Astrocyte (in vitro differentiated cells and primary cell): ENCODE measurements at regions not wholly inside any gene's neighbourhood (a gene's known extent, or its start where the extent isn't known, plus 50 kb on each side); places are given as distances from the start of the nearest gene placed in this dataset.

ENCODE experiments used
- CTCF ChIP-seq: IDR thresholded peaks from 2 replicates; pipeline ENCODE4 v1.5.1; 2011; ENCODE audit warnings: low read depth, mild to moderate bottlenecking, inconsistent platforms, low read length, moderate library complexity; ENCODE audit not compliant: insufficient read depth
- EZH2 ChIP-seq: IDR thresholded peaks from 2 replicates; pipeline ENCODE4 v1.6.1; 2012; ENCODE audit warnings: mild to moderate bottlenecking, low read length, inconsistent platforms; ENCODE audit not compliant: insufficient read depth

- TF ChIP-seq CTCF, result no peak
- no peak for TF ChIP-seq EZH2
Measured at GRCh38 chr10:52988923-52989322, 216.3 kb upstream of the MBL2 start.
